Dendritic cell treated with granulocyte-macrophage colony-stimulating factor and Interleukin-4, amounts not matched to agents 40 ng/mL and 50 ng/mL, for 4 days (primary cell): ENCODE measurements at regions not wholly inside any gene's neighbourhood (a gene's known extent, or its start where the extent isn't known, plus 50 kb on each side); places are given as distances from the start of the nearest gene placed in this dataset.
"Not testable (repeated sequence)": the region's sequence is repeated elsewhere in the genome, so short reads cannot be mapped to it uniquely, and the experiment has no call there.

Experiments
- H3K27ac Mint-ChIP-seq: one replicate; pipeline ENCODE4 v1.8.0; 2022; ENCODE audit warnings: mild to moderate bottlenecking, mixed read lengths
- H3K27me3 Mint-ChIP-seq: one replicate; pipeline ENCODE4 v1.8.0; 2022; ENCODE audit warnings: mild to moderate bottlenecking, mixed read lengths
- H3K36me3 Mint-ChIP-seq: one replicate; pipeline ENCODE4 v1.8.0; 2022; ENCODE audit warnings: low read depth, mixed read lengths
- H3K4me1 Mint-ChIP-seq: one replicate; pipeline ENCODE4 v1.8.0; 2022; ENCODE audit warnings: low read depth, mixed read lengths
- H3K4me3 Mint-ChIP-seq: one replicate; pipeline ENCODE4 v1.8.0; 2022; ENCODE audit warnings: mild to moderate bottlenecking, moderate library complexity, mixed read lengths
- H3K9me3 Mint-ChIP-seq: one replicate; pipeline ENCODE4 v1.8.0; 2022; ENCODE audit warnings: mixed read lengths
- intact Hi-C: fragments of 100-400 bp; cut with micrococcal nuclease; formaldehyde crosslinking; loops from one replicate; pipeline ENCODE4 v1.15.0; 2022

DNA sequence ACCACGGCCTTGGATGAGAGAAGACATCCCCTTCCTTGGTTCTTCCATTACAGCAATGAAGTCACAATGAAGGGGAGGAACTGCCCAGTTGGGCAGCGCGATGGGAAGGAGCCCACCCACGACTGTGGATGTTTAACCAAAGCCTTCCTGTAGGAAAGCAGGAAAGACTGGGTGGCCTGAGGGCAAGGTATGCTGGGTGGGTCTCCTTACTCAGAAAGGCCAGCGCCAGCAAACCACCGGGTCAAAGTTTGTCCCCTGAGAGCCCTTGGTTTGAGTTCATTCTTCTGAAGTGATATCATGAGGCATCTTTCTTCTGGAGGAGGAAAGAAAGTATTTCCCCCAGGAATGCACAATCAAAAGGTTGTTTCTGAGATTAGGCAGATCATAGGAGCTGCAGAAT, 105.2 kb downstream of the C16orf95 start:
- intact Hi-C loops, result no loop called here
- Mint-ChIP-seq H3K9me3 (no peaks in the 10 kb centered on the region), H3K4me3 (no peak overlapping the region), H3K27me3 (no peaks in the 10 kb centered on the region), H3K4me1 (no peaks in the 10 kb centered on the region), H3K27ac (no peak overlapping the region), H3K36me3 (no peaks in the 10 kb centered on the region)

- Mint-ChIP-seq H3K4me3 (no peak overlapping the region), H3K27ac (no peak overlapping the region), H3K36me3 (no peaks in the 10 kb centered on the region), H3K27me3 (no peaks in the 10 kb centered on the region), H3K9me3 (no peaks in the 10 kb centered on the region), H3K4me1 (no peaks in the 10 kb centered on the region)
- intact Hi-C loops, result no loop called here
Observed at GRCh38 chr16:87213536-87213935, 103.7 kb downstream of the C16orf95 start.

DNA sequence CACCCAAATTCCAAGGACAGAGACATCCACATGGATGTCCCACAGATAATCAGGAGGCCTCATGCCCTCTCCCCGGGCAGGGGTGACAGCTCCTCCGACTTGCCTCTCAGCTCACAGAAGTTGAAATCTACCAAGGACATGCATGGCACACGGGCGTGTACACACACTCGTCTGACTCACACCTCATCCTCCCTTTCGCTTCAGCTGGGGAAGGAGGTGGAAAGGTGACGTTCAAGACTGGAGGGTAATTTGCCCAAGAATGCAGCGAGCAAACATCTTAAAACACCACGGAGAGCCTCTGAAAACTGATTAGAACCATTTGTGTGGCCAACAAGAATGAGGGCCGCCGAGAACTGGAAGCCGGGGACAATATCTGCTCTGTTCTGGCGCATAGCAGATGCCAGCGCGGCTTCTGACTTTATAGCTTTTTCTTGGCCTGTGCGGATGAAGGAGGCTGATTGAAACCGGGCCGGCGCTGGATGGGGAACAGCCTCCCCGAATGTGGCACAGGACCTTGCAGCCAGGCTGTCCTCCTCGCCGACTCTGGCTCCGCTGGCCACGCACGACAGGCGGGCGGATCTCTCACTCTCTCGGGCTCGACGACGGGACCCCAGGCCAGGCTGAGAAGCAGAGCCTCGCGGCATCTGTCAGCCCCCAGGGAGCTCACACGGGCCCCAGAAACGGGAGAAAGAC, 100.9 kb downstream of the C16orf95 start:
- Mint-ChIP-seq H3K27me3 (no peaks in the 10 kb centered on the region), H3K36me3 (no peaks in the 10 kb centered on the region), H3K27ac (no peak overlapping the region), H3K9me3 (no peaks in the 10 kb centered on the region), H3K4me3 (no peak overlapping the region), H3K4me1 (no peaks in the 10 kb centered on the region)
- intact Hi-C loops, result no loop called here

DNA sequence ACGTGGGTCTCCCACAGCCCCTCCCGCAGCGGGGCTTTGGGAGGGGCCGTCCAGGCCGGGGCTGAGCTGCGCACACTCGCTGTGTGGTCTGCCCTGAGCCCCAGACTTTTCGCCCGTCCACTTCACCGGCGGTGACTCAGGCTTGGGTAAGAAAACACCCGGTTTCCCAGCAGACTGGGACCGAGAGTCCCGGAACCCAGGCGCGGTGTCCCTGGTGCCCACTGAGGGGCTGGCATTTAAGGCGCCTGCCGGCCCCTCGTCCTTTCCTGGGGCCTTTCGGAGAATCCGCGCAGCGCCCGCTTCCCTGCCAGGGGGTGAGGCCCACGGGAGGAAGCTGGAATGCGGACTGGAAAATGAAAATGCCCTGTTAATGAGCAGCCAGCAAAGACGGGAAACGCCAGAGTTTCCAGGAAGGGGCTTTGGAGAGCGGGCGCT, 100.3 kb downstream of the C16orf95 start:
- H3K4me3 Mint-ChIP-seq, result no peak overlapping the region
- no peaks in the 10 kb centered on the region for H3K4me1 Mint-ChIP-seq
- intact Hi-C loops, result no loop called here
- no peaks in the 10 kb centered on the region for H3K9me3 Mint-ChIP-seq
- H3K27me3 Mint-ChIP-seq, result no peaks in the 10 kb centered on the region
- no peaks in the 10 kb centered on the region for H3K36me3 Mint-ChIP-seq
- no peak overlapping the region for H3K27ac Mint-ChIP-seq

DNA sequence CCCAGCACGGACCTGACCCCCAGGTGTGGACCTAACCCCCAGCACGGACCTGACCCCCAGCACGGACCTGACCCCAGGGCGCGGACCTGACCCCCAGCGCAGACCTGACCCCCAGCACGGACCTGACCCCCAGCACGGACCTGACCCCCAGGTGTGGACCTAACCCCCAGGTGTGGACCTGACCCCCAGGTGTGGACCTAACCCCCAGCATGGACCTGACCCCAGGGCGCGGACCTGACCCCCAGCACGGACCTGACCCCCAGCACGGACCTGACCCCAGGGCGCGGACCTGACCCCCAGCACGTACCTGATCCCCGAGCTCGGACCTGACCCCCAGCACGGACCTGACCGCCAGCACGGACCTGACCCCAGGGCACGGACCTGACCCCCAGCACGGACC, 99.4 kb downstream of the C16orf95 start:
- H3K4me3 Mint-ChIP-seq, H3K27me3 Mint-ChIP-seq, H3K27ac Mint-ChIP-seq, H3K36me3 Mint-ChIP-seq, H3K9me3 Mint-ChIP-seq, H3K4me1 Mint-ChIP-seq, intact Hi-C loops: not testable (repeated sequence)

DNA sequence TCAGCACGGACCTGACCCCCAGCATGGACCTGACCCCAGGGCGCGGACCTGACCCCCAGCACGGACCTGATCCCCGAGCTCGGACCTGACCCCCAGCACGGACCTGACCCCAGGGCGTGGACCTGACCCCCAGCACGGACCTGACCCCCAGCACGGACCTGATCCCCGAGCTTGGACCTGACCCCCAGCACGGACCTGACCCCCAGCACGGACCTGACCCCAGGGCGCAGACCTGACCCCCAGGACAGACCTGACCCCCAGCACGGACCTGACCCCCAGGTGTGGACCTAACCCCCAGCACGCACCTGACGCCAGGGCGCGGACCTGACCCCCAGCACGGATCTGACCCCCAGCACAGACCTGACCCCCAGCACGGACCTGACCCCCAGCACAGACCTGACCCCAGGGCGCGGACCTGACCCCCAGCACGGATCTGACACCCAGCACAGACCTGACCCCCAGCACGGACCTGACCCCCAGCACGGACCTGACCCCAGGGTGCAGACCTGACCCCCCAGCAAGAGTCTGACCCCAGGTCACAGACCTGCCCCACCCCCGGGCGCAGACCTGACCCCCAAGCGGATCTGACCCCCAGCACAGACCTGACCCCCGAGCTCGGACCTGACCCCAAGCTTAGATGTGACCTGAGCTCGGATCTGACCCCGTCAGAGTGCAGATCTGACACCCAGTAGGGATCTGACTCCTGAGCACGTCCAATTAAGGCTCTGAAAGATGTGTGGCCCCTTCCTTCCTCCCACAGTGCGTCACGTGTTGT, 98.7 kb downstream of the C16orf95 start:
- no peaks in the 10 kb centered on the region for H3K36me3 Mint-ChIP-seq
- H3K9me3 Mint-ChIP-seq, result no peaks in the 10 kb centered on the region
- no peak overlapping the region for H3K27ac Mint-ChIP-seq
- intact Hi-C loops, result no loop called here
- no peaks in the 10 kb centered on the region for H3K4me1 Mint-ChIP-seq
- no peak overlapping the region for H3K4me3 Mint-ChIP-seq
- no peaks in the 10 kb centered on the region for H3K27me3 Mint-ChIP-seq

DNA sequence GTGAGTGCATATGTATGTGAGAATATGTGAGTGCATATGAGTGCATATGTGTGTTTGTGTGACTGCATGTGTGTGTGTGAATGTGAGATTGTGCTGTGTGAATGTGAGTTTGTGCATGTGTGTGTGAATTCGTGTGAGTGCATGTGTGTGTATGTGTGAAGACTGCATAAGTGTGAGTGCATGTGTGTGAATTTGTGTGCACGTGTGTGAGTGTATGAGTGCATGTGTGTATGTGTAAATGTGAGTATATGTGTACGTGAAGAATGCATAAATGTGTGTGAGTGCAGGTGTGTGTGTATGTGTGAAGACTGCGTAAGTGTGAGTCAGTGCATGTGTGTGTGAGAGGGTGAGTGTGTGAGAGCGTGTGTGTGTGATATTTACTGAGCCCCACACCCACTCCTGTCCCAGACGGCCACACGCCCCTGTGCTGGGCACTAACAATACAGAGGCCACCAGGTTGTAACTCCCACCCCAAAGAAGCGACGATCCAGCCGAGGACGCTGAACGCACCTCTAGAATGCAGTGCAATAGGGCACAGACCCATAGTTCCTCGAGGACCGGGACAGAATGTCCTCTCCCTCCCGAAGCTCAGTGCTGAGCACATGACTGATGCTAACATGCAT, 97.8 kb downstream of the C16orf95 start:
- Mint-ChIP-seq H3K4me3 (no peak overlapping the region), H3K36me3 (no peaks in the 10 kb centered on the region)

DNA sequence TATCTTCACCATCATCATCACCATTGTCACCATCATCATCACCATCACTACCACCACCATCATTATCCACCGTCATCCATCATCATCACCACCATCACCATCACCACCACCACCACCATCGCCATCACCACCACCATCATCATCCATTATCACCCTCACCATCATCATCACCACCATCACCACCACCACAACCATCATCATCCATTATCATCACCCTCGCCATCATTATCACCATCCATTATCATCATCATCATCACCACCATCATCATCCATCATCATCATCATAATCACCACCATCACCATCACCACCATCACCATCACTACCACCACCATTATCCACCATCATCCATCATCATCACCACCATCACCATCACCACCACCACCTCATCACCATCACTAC, 95.6 kb downstream of the C16orf95 start:
- Mint-ChIP-seq H3K9me3 (no peaks in the 10 kb centered on the region), H3K27me3 (no peaks in the 10 kb centered on the region), H3K27ac (no peak overlapping the region), H3K4me3 (no peak overlapping the region), H3K4me1 (no peaks in the 10 kb centered on the region), H3K36me3 (no peaks in the 10 kb centered on the region)
- intact Hi-C loops, result no loop called here

More for the DNA sequence above, 97.8 kb downstream of the C16orf95 start:
- intact Hi-C loops, result no loop called here
- H3K4me1 Mint-ChIP-seq, result no peaks in the 10 kb centered on the region
- no peak overlapping the region for H3K27ac Mint-ChIP-seq
- H3K27me3 Mint-ChIP-seq, result no peaks in the 10 kb centered on the region
- no peaks in the 10 kb centered on the region for H3K9me3 Mint-ChIP-seq

DNA sequence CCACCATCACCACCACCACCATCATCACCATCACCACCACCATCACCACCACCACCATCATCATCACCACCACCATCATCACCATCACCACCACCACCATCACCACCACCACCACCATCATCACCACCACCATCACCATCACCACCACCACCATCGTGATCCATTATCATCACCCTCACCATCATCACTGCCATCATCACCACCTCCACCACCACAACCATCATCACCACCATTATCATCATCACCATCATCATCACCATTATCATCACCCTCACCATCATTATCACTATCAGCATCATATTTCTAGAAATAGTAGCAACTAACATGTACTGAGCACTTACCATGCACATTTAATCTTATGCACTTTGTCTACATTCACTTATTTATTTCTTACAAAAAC, 94.9 kb downstream of the C16orf95 start:
- no peaks in the 10 kb centered on the region for H3K9me3 Mint-ChIP-seq
- H3K4me3 Mint-ChIP-seq, result no peak overlapping the region
- H3K27me3 Mint-ChIP-seq, result no peaks in the 10 kb centered on the region
- H3K27ac Mint-ChIP-seq, result no peak overlapping the region
- no peaks in the 10 kb centered on the region for H3K4me1 Mint-ChIP-seq
- intact Hi-C loops, result no loop called here
- no peaks in the 10 kb centered on the region for H3K36me3 Mint-ChIP-seq

DNA sequence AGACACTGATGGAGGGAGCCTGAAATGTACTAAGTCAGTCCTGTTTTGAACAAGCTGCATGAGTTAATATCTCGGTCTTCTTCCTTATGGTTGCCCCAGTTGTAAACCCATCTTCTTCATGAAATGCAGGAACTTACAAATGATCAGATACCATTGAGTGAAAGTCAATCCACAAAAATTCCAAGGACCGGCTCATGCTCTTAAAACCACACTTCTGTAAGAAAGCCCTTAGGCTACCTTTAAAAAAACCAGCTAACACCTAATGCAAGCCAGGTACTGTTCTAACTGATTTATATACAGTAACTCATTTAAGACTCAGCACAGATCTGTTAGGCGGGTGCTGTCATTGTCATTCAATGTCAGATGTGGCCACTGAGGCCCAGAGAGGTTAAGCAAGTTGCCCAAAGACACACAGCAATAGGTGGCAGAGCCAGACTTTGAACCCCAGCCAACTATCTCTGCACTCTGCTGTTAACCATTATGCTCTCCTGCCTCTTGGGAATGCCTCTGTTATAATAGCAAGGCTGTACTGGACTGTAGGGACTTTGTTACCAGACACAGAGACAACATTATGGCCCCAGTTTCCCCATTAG, 93.4 kb downstream of the C16orf95 start:
- Mint-ChIP-seq H3K4me3 (no peak overlapping the region), H3K27me3 (no peaks in the 10 kb centered on the region), H3K27ac (no peak overlapping the region), H3K9me3 (no peaks in the 10 kb centered on the region), H3K36me3 (no peaks in the 10 kb centered on the region), H3K4me1 (no peaks in the 10 kb centered on the region)
- intact Hi-C loops, result no loop called here

GRCh38 chr16:87226926-87227295, 90.3 kb downstream of the C16orf95 start:
- H3K27ac Mint-ChIP-seq, result no peak overlapping the region
- no peaks in the 10 kb centered on the region for H3K36me3 Mint-ChIP-seq
- H3K4me1 Mint-ChIP-seq, result no peaks in the 10 kb centered on the region
- intact Hi-C loops, result no loop called here
- H3K9me3 Mint-ChIP-seq, result no peaks in the 10 kb centered on the region
- H3K4me3 Mint-ChIP-seq, result no peak overlapping the region
- peaks cover 3% of the 10 kb centered on the region for H3K27me3 Mint-ChIP-seq

GRCh38 chr16:87227296-87227951, 89.8 kb downstream of the C16orf95 start:
- Mint-ChIP-seq H3K27ac (no peak overlapping the region), H3K4me1 (no peaks in the 10 kb centered on the region), H3K36me3 (no peaks in the 10 kb centered on the region), H3K27me3 (peaks cover 3% of the 10 kb centered on the region), H3K9me3 (no peaks in the 10 kb centered on the region), H3K4me3 (no peak overlapping the region)
- intact Hi-C loops, result no loop called here

- H3K27ac Mint-ChIP-seq, result no peak overlapping the region
- no peak overlapping the region for H3K4me3 Mint-ChIP-seq
- intact Hi-C loops, result no loop called here
Observed at GRCh38 chr16:87228363-87228762, 88.8 kb downstream of the C16orf95 start.

More at GRCh38 chr16:87228363-87228762, 88.8 kb downstream of the C16orf95 start:
- H3K27me3 Mint-ChIP-seq, result peaks cover 4% of the 10 kb centered on the region
- H3K9me3 Mint-ChIP-seq, result no peaks in the 10 kb centered on the region
- H3K36me3 Mint-ChIP-seq, result no peaks in the 10 kb centered on the region
- no peaks in the 10 kb centered on the region for H3K4me1 Mint-ChIP-seq
